Nephron (organoid): ENCODE measurements at regions not wholly inside any gene's neighbourhood (a gene's known extent, or its start where the extent isn't known, plus 50 kb on each side); places are given as distances from the start of the nearest gene placed in this dataset.

Experiments
- H3K27ac Mint-ChIP-seq, 3 experiments: 2 replicates each; pipeline ENCODE4 v1.8.0; 2020; ENCODE audit warnings: mixed read lengths in 3 of 3, mild to moderate bottlenecking in 2 of 3, moderate library complexity in 1 of 3
- H3K27me3 Mint-ChIP-seq: 2 replicates; pipeline ENCODE4 v1.8.0; 2021; ENCODE audit warnings: low read depth, mild to moderate bottlenecking, moderate library complexity, mixed read lengths
- H3K36me3 Mint-ChIP-seq: 2 replicates; pipeline ENCODE4 v1.8.0; 2020; ENCODE audit warnings: low read depth, mixed read lengths
- H3K4me1 Mint-ChIP-seq: 2 replicates; pipeline ENCODE4 v1.8.0; 2020; ENCODE audit warnings: mixed read lengths
- H3K4me3 Mint-ChIP-seq, 3 experiments: 2 replicates each; pipeline ENCODE4 v1.8.0; 2020; ENCODE audit warnings: mild to moderate bottlenecking in 3 of 3, mixed read lengths in 3 of 3, moderate library complexity in 2 of 3
- H3K9me3 Mint-ChIP-seq: 2 replicates; pipeline ENCODE4 v1.8.0; 2020; ENCODE audit warnings: mixed read lengths
- TF ChIP-seq, protein P1 (sequence below), 3 experiments: fragments of 200-600 bp; sonication (generic); IDR thresholded peaks; one replicate each; pipeline ENCODE4 v1.5.0; 2021; ENCODE audit warnings: antibody characterized with exemption in 3 of 3; ENCODE audit not compliant: unreplicated experiment in 3 of 3

DNA sequence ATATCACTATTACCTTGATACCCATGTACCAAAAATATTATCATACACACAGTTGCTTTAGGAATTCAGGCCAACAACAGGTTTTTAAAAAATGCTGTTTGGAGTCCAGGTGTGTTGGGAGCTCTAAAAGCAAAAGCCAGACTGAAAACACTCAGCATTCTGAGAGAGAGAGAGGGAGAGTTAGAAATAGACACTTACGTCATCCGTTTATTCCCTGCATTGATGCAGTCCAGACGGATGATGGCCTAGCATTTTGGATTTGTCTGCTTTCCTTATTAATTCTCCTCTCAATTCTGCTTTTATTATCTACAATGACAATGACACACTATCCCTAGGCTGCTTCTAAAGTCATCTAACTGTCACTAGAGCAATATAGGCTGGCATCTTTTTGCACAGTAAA lies 358.3 kb upstream of the BOD1L1 start:
- H3K27ac Mint-ChIP-seq = peak overlapping the region; percentile 19 to 80 (median 35)
- TF ChIP-seq, protein P1, sequence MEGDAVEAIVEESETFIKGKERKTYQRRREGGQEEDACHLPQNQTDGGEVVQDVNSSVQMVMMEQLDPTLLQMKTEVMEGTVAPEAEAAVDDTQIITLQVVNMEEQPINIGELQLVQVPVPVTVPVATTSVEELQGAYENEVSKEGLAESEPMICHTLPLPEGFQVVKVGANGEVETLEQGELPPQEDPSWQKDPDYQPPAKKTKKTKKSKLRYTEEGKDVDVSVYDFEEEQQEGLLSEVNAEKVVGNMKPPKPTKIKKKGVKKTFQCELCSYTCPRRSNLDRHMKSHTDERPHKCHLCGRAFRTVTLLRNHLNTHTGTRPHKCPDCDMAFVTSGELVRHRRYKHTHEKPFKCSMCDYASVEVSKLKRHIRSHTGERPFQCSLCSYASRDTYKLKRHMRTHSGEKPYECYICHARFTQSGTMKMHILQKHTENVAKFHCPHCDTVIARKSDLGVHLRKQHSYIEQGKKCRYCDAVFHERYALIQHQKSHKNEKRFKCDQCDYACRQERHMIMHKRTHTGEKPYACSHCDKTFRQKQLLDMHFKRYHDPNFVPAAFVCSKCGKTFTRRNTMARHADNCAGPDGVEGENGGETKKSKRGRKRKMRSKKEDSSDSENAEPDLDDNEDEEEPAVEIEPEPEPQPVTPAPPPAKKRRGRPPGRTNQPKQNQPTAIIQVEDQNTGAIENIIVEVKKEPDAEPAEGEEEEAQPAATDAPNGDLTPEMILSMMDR (IDR thresholded peaks at IDR 0.05; ENCODE audit: unreplicated experiment in 3 of 3) = no peak
- H3K4me3 Mint-ChIP-seq = no peak overlapping the region
- no peaks in the 10 kb centered on the region for H3K36me3 Mint-ChIP-seq
- no peaks in the 10 kb centered on the region for H3K9me3 Mint-ChIP-seq
- peaks cover 16% of the 10 kb centered on the region for H3K4me1 Mint-ChIP-seq
- H3K27me3 Mint-ChIP-seq = peaks cover 6% of the 10 kb centered on the region

DNA sequence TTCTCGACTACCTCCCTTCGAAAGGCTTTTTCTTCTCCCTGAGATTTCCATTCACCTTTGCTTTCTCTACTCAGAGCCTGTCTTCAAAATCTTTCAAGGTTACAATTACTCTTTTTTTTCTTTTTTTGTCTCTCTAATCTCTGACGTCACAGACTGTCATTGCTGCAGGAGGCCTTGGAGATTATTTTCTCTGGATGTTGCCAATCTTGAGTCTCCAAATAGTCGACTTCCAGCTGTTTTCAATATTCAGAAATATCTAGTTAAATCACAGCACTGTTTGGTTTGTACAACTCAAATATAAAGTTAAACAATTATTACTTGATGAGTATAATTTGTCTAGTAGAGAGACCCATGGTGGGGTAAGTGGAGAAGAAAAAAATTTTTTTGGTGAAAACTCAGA lies 359.0 kb upstream of the BOD1L1 start:
- H3K9me3 Mint-ChIP-seq = no peaks in the 10 kb centered on the region
- peaks cover 2% of the 10 kb centered on the region for H3K27me3 Mint-ChIP-seq
- no peaks in the 10 kb centered on the region for H3K36me3 Mint-ChIP-seq
- H3K4me1 Mint-ChIP-seq = peaks cover 22% of the 10 kb centered on the region
- TF ChIP-seq, protein P1 (IDR thresholded peaks at IDR 0.05; ENCODE audit: unreplicated experiment in 3 of 3) = no peak
- no peak overlapping the region for H3K4me3 Mint-ChIP-seq
- H3K27ac Mint-ChIP-seq = no peak overlapping the region

DNA sequence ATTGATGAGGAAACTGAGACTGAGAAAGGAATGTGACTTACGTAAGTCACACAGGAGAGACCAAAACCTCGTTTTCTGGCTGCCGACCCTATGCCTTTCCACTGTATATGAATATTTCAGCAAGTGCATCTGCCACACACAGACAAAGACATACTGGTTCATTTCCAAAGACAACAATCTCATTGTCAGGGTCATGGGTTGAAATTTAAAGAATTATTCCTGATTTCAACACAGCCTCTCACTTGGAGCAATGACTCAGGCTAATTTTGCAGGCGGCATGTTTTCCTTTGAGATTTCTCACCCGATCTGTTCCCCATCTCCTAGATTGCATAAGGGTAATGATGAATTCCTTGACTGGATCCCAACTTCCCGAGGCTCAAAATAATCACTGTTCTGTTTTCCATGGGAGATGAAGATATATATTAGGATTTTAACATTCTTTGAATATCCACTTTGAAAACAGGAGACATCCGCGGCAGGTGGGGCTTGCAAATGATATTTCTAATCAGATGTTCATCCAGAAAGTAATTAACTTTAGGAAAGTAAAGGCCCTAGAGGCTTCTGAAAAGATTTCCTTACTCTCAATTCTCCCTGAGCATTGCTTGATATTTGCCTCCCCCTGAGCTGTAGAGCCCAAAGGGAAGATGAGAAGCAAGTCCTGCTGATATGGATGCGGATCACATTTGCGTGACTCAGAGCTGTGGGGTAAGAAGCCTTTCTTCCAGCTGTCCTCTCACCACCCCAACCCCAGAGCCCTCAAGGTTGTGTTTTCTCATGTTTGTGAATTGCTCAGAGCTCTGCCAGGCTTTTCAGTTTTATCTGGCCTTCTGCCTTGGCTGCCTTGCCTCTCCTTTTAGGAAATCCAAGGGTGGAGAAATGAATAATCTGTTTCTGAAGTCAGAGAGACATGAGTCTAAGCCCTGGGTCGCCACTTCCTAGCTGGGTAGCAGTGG lies 361.1 kb upstream of the BOD1L1 start:
- Mint-ChIP-seq H3K9me3 (no peaks in the 10 kb centered on the region), H3K27ac (peak overlapping the region in 1 of 3 experiments; percentile 18), H3K4me3 (no peak overlapping the region), H3K36me3 (no peaks in the 10 kb centered on the region), H3K4me1 (peaks cover 22% of the 10 kb centered on the region), H3K27me3 (no peaks in the 10 kb centered on the region)
- TF ChIP-seq, protein P1 (IDR thresholded peaks at IDR 0.05; ENCODE audit: unreplicated experiment in 3 of 3) = no peak

DNA sequence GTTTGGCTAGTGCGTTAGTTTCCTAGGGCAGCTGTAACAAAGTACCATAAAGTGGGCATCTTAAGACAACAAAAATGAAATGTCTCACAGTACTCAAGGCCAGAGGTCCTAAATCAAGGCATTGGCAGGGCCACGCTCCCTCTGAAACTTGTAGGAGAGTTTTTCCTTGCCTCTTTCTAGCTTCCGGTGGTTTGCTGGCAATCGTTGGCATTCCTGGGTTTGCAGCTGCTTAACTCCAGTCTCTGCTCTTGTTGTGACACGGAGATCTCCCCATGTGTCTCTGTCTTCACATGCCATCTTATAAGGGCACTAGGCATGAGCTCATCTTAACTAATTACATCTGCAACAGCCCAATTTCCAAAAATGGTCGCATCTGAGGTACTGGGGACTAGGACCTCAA lies 362.0 kb upstream of the BOD1L1 start:
- Mint-ChIP-seq H3K4me1 (peaks cover 22% of the 10 kb centered on the region), H3K4me3 (no peak overlapping the region), H3K27ac (peak overlapping the region in 1 of 3 experiments; percentile 93), H3K27me3 (no peaks in the 10 kb centered on the region), H3K36me3 (no peaks in the 10 kb centered on the region), H3K9me3 (no peaks in the 10 kb centered on the region)
- TF ChIP-seq, protein P1 (IDR thresholded peaks at IDR 0.05; ENCODE audit: unreplicated experiment in 3 of 3) = no peak

DNA sequence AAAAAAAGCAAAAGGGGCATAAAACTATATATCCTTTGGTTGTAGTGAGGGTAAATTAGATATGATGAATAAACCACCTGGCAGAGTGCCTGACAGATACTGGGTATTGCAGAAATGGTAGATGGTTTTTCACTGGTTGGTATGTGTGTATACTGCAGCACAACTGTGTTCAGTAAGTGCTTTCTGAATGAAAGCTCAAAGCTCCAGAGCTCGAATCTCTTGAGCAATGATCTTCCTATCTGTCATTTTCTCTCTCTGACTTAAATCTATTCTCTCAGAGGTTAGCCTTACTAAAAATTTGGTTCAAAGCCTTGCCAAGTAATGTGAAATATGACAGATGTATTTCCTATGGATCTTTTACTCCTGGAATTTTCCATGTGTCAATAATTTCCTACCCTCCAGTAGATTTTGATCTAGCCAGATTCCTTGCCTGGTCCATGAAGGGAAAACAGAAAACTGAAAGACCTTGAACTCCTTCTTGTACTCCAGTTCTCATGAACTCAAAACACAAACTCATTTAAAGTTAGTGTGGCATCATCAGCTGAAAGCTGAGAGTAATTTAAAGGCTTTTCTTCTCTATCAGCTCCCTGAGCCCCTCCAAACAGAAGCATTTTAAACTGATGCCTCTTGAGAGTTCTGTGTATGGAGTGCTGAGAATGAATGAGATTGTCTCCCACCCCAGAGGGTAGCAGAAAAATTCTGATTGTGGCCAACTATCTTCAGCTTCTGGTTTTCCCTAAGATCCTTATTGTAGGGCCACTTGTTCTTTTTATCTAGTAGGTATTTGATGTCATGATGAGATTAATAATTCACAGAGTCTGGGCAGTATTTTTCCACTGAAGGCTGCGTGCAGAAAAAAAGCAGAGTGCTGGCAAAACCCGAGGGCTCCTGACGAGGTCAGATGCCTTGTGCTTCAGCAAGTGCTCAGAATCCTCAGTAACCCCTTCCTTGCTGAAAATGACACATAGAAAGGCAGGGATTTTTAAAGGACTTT lies 363.4 kb upstream of the BOD1L1 start:
- Mint-ChIP-seq H3K27ac (peak overlapping the region; percentile 32 to 93 (median 83)), H3K36me3 (no peaks in the 10 kb centered on the region), H3K9me3 (no peaks in the 10 kb centered on the region), H3K4me1 (peaks cover 16% of the 10 kb centered on the region), H3K27me3 (no peaks in the 10 kb centered on the region), H3K4me3 (no peak overlapping the region)
- TF ChIP-seq, protein P1 (IDR thresholded peaks at IDR 0.05; ENCODE audit: unreplicated experiment in 3 of 3) = no peak
